H9 (cell line): ENCODE measurements at regions not wholly inside any gene's neighbourhood (a gene's known extent, or its start where the extent isn't known, plus 50 kb on each side); places are given as distances from the start of the nearest gene placed in this dataset.

Experiments
- DNase-seq: peaks from one replicate; pipeline ENCODE4 v3.0.0-alpha.2; 2017
- H2AFZ ChIP-seq: one replicate; pipeline ENCODE4 v1.6.1; 2013; ENCODE audit warnings: mild to moderate bottlenecking, low read length, control low read depth, moderate library complexity
- H2AK5ac ChIP-seq: 2 replicates; pipeline ENCODE4 v1.6.1; 2013; ENCODE audit warnings: low read length, control low read depth, mixed read lengths; ENCODE audit not compliant: insufficient read length
- H2BK120ac ChIP-seq: one replicate; pipeline ENCODE4 v1.6.1; 2013; ENCODE audit warnings: low read depth, mild to moderate bottlenecking, low read length, control low read depth, inconsistent platforms; ENCODE audit not compliant: poor library complexity, severe bottlenecking
- H2BK12ac ChIP-seq: 2 replicates; pipeline ENCODE4 v1.6.1; 2013; ENCODE audit warnings: low read length, control low read depth, mixed read lengths, low read depth; ENCODE audit not compliant: insufficient read length
- H2BK15ac ChIP-seq: 2 replicates; pipeline ENCODE4 v1.6.1; 2013; ENCODE audit warnings: low read depth, low read length, control low read depth
- H2BK20ac ChIP-seq: one replicate; pipeline ENCODE4 v1.6.1; 2013; ENCODE audit warnings: low read depth, mild to moderate bottlenecking, low read length, control low read depth, inconsistent platforms; ENCODE audit not compliant: poor library complexity, severe bottlenecking
- H2BK5ac ChIP-seq: 2 replicates; pipeline ENCODE4 v1.6.1; 2013; ENCODE audit warnings: low read length, control low read depth, mixed read lengths; ENCODE audit not compliant: insufficient read length
- H3K14ac ChIP-seq: 2 replicates; pipeline ENCODE4 v1.6.1; 2013; ENCODE audit warnings: low read length, control low read depth; ENCODE audit not compliant: insufficient read depth
- H3K18ac ChIP-seq: 2 replicates; pipeline ENCODE4 v1.6.1; 2013; ENCODE audit warnings: low read depth, mild to moderate bottlenecking, mixed read lengths, low read length, control low read depth; ENCODE audit not compliant: insufficient read length
- H3K23ac ChIP-seq: 2 replicates; pipeline ENCODE4 v1.6.1; 2013; ENCODE audit warnings: low read length, control low read depth, mixed read lengths, low read depth; ENCODE audit not compliant: insufficient read length
- H3K23me2 ChIP-seq: 2 replicates; pipeline ENCODE4 v1.6.1; 2013; ENCODE audit warnings: low read depth, mild to moderate bottlenecking, mixed read lengths, low read length, control low read depth; ENCODE audit not compliant: insufficient read length, poor library complexity, severe bottlenecking
- H3K27ac ChIP-seq: 2 replicates; pipeline ENCODE4 v1.5.1; 2013; ENCODE audit warnings: low read length, control low read depth, mixed read lengths, low read depth; ENCODE audit not compliant: insufficient read length
- H3K27me3 ChIP-seq: 2 replicates; pipeline ENCODE4 v1.6.1; 2013; ENCODE audit warnings: low read length, control low read depth, inconsistent platforms; ENCODE audit not compliant: insufficient read depth
- H3K4ac ChIP-seq: 2 replicates; pipeline ENCODE4 v1.6.1; 2013; ENCODE audit warnings: low read depth, mild to moderate bottlenecking, control low read depth, inconsistent platforms, low read length, moderate library complexity
- H3K4me1 ChIP-seq: 2 replicates; pipeline ENCODE4 v1.6.1; 2013; ENCODE audit warnings: low read length, control low read depth, inconsistent platforms; ENCODE audit not compliant: insufficient read depth
- H3K4me2 ChIP-seq: 2 replicates; pipeline ENCODE4 v1.6.1; 2013; ENCODE audit warnings: low read length, control low read depth, mixed read lengths; ENCODE audit not compliant: insufficient read length, insufficient read depth
- H3K56ac ChIP-seq: 2 replicates; pipeline ENCODE4 v1.6.1; 2013; ENCODE audit warnings: low read depth, mild to moderate bottlenecking, mixed read lengths, low read length, control low read depth; ENCODE audit not compliant: insufficient read length
- H3K79me1 ChIP-seq: 2 replicates; pipeline ENCODE4 v1.6.1; 2013; ENCODE audit warnings: low read depth, mild to moderate bottlenecking, moderate library complexity, low read length, control low read depth, inconsistent platforms; ENCODE audit not compliant: insufficient read depth, poor library complexity, severe bottlenecking
- H3K79me2 ChIP-seq: 2 replicates; pipeline ENCODE4 v1.6.1; 2013; ENCODE audit warnings: low read length, control low read depth, inconsistent platforms; ENCODE audit not compliant: insufficient read depth
- H3K9ac ChIP-seq: 2 replicates; pipeline ENCODE4 v1.6.1; 2013; ENCODE audit warnings: low read length, control low read depth, mixed read lengths; ENCODE audit not compliant: insufficient read length; ENCODE audit errors: extremely low read depth
- H3K9me3 ChIP-seq: one replicate; pipeline ENCODE4 v1.6.1; 2013; ENCODE audit warnings: low read depth, low read length, inconsistent platforms; ENCODE audit not compliant: control insufficient read depth
- H3T11ph ChIP-seq: one replicate; pipeline ENCODE4 v1.6.1; 2013; ENCODE audit warnings: mild to moderate bottlenecking, low read length, control low read depth, inconsistent platforms
- H4K20me1 ChIP-seq: one replicate; pipeline ENCODE4 v1.6.1; 2013; ENCODE audit not compliant: control insufficient read depth, insufficient read length, insufficient read depth
- H4K5ac ChIP-seq: 2 replicates; pipeline ENCODE4 v1.6.1; 2013; ENCODE audit warnings: low read depth, mild to moderate bottlenecking, mixed read lengths, low read length, control low read depth; ENCODE audit not compliant: insufficient read length
- H4K8ac ChIP-seq: replicated peaks from 2 replicates; pipeline ENCODE4 v1.6.1; 2013; ENCODE audit warnings: low read length, control low read depth, mixed read lengths, low read depth; ENCODE audit not compliant: insufficient read length
- H4K91ac ChIP-seq: 2 replicates; pipeline ENCODE4 v1.6.1; 2013; ENCODE audit warnings: low read depth, mild to moderate bottlenecking, moderate library complexity, mixed read lengths, low read length, control low read depth; ENCODE audit not compliant: insufficient read length
- H3K27ac Mint-ChIP-seq, 3 experiments: 2 replicates in 2 of 3; 3 replicates in 1 of 3; pipeline ENCODE4 v1.8.0; 2020 to 2021; ENCODE audit warnings: mixed read lengths in 3 of 3, mild to moderate bottlenecking in 1 of 3, moderate library complexity in 1 of 3
- H3K27me3 Mint-ChIP-seq: 2 replicates; pipeline ENCODE4 v1.8.0; 2021; ENCODE audit warnings: low read depth, mild to moderate bottlenecking, moderate library complexity, mixed read lengths
- H3K36me3 Mint-ChIP-seq, 3 experiments: 2 replicates in 2 of 3; 3 replicates in 1 of 3; pipeline ENCODE4 v1.8.0; 2020 to 2021; ENCODE audit warnings: low read depth in 3 of 3, mixed read lengths in 3 of 3; ENCODE audit not compliant: insufficient read depth in 1 of 3
- H3K4me1 Mint-ChIP-seq, 2 experiments: 2 replicates each; pipeline ENCODE4 v1.8.0; 2020; ENCODE audit warnings: mixed read lengths in 2 of 2
- H3K4me3 Mint-ChIP-seq, 2 experiments: 2 replicates in 1 of 2; 3 replicates in 1 of 2; pipeline ENCODE4 v1.8.0; 2020 to 2021; ENCODE audit warnings: mild to moderate bottlenecking in 2 of 2, mixed read lengths in 2 of 2, moderate library complexity in 1 of 2
- H3K9me3 Mint-ChIP-seq, 2 experiments: 2 replicates in 1 of 2; 3 replicates in 1 of 2; pipeline ENCODE4 v1.8.0; 2020; ENCODE audit warnings: mild to moderate bottlenecking in 2 of 2, mixed read lengths in 2 of 2, moderate library complexity in 1 of 2
- WGBS: extraction: QIAGEN DNeasy Blood & Tissue Kit; methylation state at CpG from one replicate; pipeline ENCODE4 v1.1.7; 2013; ENCODE audit warnings: missing lambda C conversion rate, low lambda C conversion rate, mixed read lengths; ENCODE audit not compliant: insufficient read length; ENCODE audit errors: extremely low coverage; 5-methylcytosine and 5-hydroxymethylcytosine counted together
- TF ChIP-seq, protein P1 (sequence below): fragments of 200-600 bp; sonication (generic); conservative IDR thresholded peaks from 3 replicates; pipeline ENCODE4 v1.8.0; 2021; ENCODE audit warnings: antibody characterized with exemption, mild to moderate bottlenecking

DNA sequence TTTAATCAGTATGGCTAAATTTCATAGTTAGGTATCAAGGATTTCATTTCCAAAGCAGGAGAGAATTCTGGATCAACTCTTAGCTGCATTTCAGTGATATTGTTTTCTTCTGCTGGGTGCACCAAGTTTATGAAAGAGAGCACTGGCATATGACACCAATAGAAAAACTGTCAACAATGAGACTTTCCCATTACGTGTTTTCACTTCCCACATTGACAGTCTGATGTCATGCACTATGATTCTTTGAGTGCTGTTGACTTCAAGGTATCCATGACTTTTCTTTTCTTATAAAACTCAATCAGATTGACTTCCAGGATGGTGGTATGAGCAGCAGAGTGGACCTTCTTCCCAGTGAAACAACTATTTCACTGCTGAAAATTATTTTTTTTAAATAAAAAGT, 476.1 kb downstream of the EDEM1 start:
- Histone ChIP-seq H3K4me2 (no peak overlapping the region), H3K23ac (no peak overlapping the region), H3K4ac (no peak overlapping the region), H4K91ac (no peak overlapping the region), H3K27ac (no peak overlapping the region), H3K79me2 (no peaks in the 10 kb centered on the region), H2BK5ac (no peak overlapping the region), H3K56ac (no peak overlapping the region), H3T11ph (no peak overlapping the region), H2AK5ac (no peak overlapping the region), H3K18ac (no peak overlapping the region), H2AFZ (no peak overlapping the region), H3K23me2 (no peaks in the 10 kb centered on the region), H3K9ac (no peak overlapping the region), H2BK12ac (no peak overlapping the region), H4K5ac (no peak overlapping the region), H3K9me3 (no peaks in the 10 kb centered on the region), H3K27me3 (no peaks in the 10 kb centered on the region), H3K4me1 (no peaks in the 10 kb centered on the region), H4K20me1 (no peaks in the 10 kb centered on the region), H3K79me1 (no peaks in the 10 kb centered on the region), H3K14ac (no peak overlapping the region), H2BK20ac (no peak overlapping the region), H2BK120ac (no peak overlapping the region), H4K8ac (no peak overlapping the region), H2BK15ac (no peak overlapping the region)
- no CpG with 5 or more reads among the region's 1 CpG for WGBS
- Mint-ChIP-seq H3K27ac (no peak overlapping the region), H3K27me3 (no peaks in the 10 kb centered on the region; the same call in none of the 2 replicates), H3K9me3 (peaks cover 20 to 37% of the 10 kb centered on the region in 2 experiments), H3K4me1 (no peaks in the 10 kb centered on the region), H3K4me3 (no peak overlapping the region), H3K36me3 (peaks cover 2 to 17% (median 7%) of the 10 kb centered on the region in 3 experiments; a peak in 6 of 7 replicates)
- no peak for DNase-seq
- TF ChIP-seq, protein P1, sequence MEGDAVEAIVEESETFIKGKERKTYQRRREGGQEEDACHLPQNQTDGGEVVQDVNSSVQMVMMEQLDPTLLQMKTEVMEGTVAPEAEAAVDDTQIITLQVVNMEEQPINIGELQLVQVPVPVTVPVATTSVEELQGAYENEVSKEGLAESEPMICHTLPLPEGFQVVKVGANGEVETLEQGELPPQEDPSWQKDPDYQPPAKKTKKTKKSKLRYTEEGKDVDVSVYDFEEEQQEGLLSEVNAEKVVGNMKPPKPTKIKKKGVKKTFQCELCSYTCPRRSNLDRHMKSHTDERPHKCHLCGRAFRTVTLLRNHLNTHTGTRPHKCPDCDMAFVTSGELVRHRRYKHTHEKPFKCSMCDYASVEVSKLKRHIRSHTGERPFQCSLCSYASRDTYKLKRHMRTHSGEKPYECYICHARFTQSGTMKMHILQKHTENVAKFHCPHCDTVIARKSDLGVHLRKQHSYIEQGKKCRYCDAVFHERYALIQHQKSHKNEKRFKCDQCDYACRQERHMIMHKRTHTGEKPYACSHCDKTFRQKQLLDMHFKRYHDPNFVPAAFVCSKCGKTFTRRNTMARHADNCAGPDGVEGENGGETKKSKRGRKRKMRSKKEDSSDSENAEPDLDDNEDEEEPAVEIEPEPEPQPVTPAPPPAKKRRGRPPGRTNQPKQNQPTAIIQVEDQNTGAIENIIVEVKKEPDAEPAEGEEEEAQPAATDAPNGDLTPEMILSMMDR, result no peak
